Mesendoderm (in vitro differentiated cells): ENCODE measurements at regions not wholly inside any gene's neighbourhood (a gene's known extent, or its start where the extent isn't known, plus 50 kb on each side); places are given as distances from the start of the nearest gene placed in this dataset.

Experiments
- DNase-seq: peaks from one replicate; pipeline ENCODE4 v3.0.0; 2013
- H2AK5ac ChIP-seq: 2 replicates; pipeline ENCODE4 v1.6.1; 2013; ENCODE audit warnings: low read length, inconsistent platforms
- H2BK120ac ChIP-seq: 2 replicates; pipeline ENCODE4 v1.6.1; 2013; ENCODE audit warnings: low read depth, mild to moderate bottlenecking, low read length, moderate library complexity, mixed read lengths
- H2BK15ac ChIP-seq: replicated peaks from 2 replicates; pipeline ENCODE4 v1.6.1; 2013; ENCODE audit warnings: low read depth, mild to moderate bottlenecking, moderate library complexity
- H2BK5ac ChIP-seq: 2 replicates; pipeline ENCODE4 v1.6.1; 2013; ENCODE audit warnings: low read length, inconsistent platforms
- H3K18ac ChIP-seq: 2 replicates; pipeline ENCODE4 v1.6.1; 2013; ENCODE audit warnings: mild to moderate bottlenecking, low read length, mixed read lengths
- H3K23ac ChIP-seq: one replicate; pipeline ENCODE4 v1.6.1; 2013; ENCODE audit warnings: low read length
- H3K27ac ChIP-seq: 2 replicates; pipeline ENCODE4 v1.5.1; 2013; ENCODE audit warnings: low read depth, mild to moderate bottlenecking, inconsistent platforms, low read length, moderate library complexity
- H3K27me3 ChIP-seq: 2 replicates; pipeline ENCODE4 v1.6.1; 2013; ENCODE audit warnings: low read length, control low read depth, mild to moderate bottlenecking, inconsistent platforms; ENCODE audit not compliant: insufficient read depth, poor library complexity
- H3K36me3 ChIP-seq: 2 replicates; pipeline ENCODE4 v1.6.1; 2013; ENCODE audit warnings: low read length, inconsistent platforms; ENCODE audit not compliant: control insufficient read depth, insufficient read depth
- H3K4ac ChIP-seq: one replicate; pipeline ENCODE4 v1.6.1; 2013; ENCODE audit warnings: low read depth, mild to moderate bottlenecking, low read length, moderate library complexity
- H3K4me1 ChIP-seq: 2 replicates; pipeline ENCODE4 v1.6.1; 2013; ENCODE audit warnings: low read depth, low read length, inconsistent platforms; ENCODE audit not compliant: control insufficient read depth
- H3K4me2 ChIP-seq: 2 replicates; pipeline ENCODE4 v1.6.1; 2013; ENCODE audit warnings: low read length
- H3K4me3 ChIP-seq: 2 replicates; pipeline ENCODE4 v1.5.1; 2013; ENCODE audit warnings: mild to moderate bottlenecking, low read length
- H3K56ac ChIP-seq: one replicate; pipeline ENCODE4 v1.6.1; 2013; ENCODE audit warnings: low read length
- H3K79me1 ChIP-seq: 2 replicates; pipeline ENCODE4 v1.6.1; 2013; ENCODE audit warnings: low read length, inconsistent platforms
- H3K79me2 ChIP-seq: 2 replicates; pipeline ENCODE4 v1.6.1; 2013; ENCODE audit warnings: mild to moderate bottlenecking, low read length; ENCODE audit not compliant: control insufficient read depth, insufficient read depth
- H3K9ac ChIP-seq: 2 replicates; pipeline ENCODE4 v1.6.1; 2013; ENCODE audit warnings: low read length, inconsistent platforms
- H4K5ac ChIP-seq: one replicate; pipeline ENCODE4 v1.6.1; 2013; ENCODE audit warnings: low read length
- H4K8ac ChIP-seq: one replicate; pipeline ENCODE4 v1.6.1; 2013; ENCODE audit warnings: low read depth, mild to moderate bottlenecking, control low read depth, low read length, moderate library complexity
- WGBS: extraction: QIAGEN DNeasy Blood & Tissue Kit; methylation state at CpG from one replicate; pipeline ENCODE4 v1.1.7; 2013; ENCODE audit warnings: low lambda C conversion rate, missing lambda C conversion rate; ENCODE audit not compliant: insufficient coverage; ENCODE audit errors: extremely low coverage; 5-methylcytosine and 5-hydroxymethylcytosine counted together

DNA sequence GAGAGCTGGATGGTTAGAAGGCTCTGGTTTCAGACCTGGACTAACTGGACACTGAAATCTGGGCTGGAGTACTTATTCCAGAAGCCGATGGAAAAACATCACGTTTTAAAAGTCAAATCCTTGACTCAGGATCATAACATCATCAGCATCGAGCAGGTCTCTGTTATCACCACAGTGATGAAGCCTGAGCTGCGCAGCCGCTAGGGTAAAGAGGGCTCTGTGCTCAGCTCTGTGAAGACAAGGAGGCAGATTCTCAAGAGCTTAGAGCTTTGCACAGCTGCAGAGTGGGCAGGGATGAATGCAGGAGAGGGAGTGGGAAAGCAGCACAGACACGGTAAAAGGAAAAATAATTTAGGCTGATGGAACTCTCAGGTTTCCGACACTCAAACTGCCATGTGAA is 208.8 kb upstream of the TAS2R1 start:
- Histone ChIP-seq H3K27me3 (no peaks in the 10 kb centered on the region), H3K79me1 (no peaks in the 10 kb centered on the region), H3K36me3 (no peaks in the 10 kb centered on the region), H3K4me1 (peaks cover 8% of the 10 kb centered on the region), H2BK15ac (no peak overlapping the region), H3K79me2 (no peaks in the 10 kb centered on the region), H2BK5ac (peak overlapping the region; percentile 25), H3K4me3 (no peak overlapping the region), H2AK5ac (no peak overlapping the region), H3K18ac (no peak overlapping the region), H4K5ac (peak overlapping the region; percentile 21), H3K9ac (no peak overlapping the region), H3K27ac (no peak overlapping the region), H3K4me2 (no peak overlapping the region), H4K8ac (no peak overlapping the region), H2BK120ac (no peak overlapping the region), H3K56ac (peak overlapping the region; percentile 27), H3K23ac (no peak overlapping the region), H3K4ac (peak overlapping the region; percentile 60)
- DNase-seq, result no peak
- WGBS, result no CpG with 5 or more reads among the region's 7 CpGs

GRCh38 chr5:9834871-9835770 is 205.0 kb upstream of the TAS2R1 start:
- Histone ChIP-seq H3K4me1 (peaks cover 18% of the 10 kb centered on the region), H2BK15ac (no peak overlapping the region), H3K4me3 (no peak overlapping the region), H3K4me2 (no peak overlapping the region), H3K27ac (peak overlapping the region; percentile 52), H3K56ac (peak overlapping the region; percentile 81), H3K4ac (peak overlapping the region; percentile 6), H3K36me3 (no peaks in the 10 kb centered on the region), H3K79me1 (no peaks in the 10 kb centered on the region), H3K27me3 (no peaks in the 10 kb centered on the region), H3K18ac (peak overlapping the region; percentile 35), H3K9ac (peak overlapping the region; percentile 48), H4K5ac (no peak overlapping the region), H3K79me2 (no peaks in the 10 kb centered on the region), H4K8ac (no peak overlapping the region), H3K23ac (peak overlapping the region; percentile 52), H2BK120ac (peak overlapping the region; percentile 85), H2BK5ac (peak overlapping the region; percentile 94), H2AK5ac (no peak overlapping the region)
- peak; percentile 85 for DNase-seq
- no CpG with 5 or more reads among the region's 9 CpGs for WGBS

DNA sequence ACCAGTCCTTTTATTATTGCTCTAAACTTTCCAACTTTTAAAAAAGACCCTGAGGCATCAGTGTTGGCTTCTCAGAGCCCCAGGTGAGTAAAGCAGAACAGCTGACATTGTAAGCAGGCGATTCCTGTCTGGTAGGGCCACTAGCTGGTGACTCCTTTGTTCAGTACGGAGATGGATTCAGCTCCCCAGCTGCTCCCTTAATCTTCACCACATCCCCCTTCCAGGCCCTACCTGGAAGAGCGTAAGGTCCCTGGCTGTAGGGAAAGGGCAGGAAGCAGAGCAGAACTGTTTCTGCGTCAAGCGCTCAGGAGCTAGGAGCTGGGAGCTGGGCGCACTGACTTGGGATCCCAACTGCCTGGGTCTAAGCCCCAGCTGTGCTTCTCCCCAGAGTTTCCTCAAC is 203.7 kb upstream of the TAS2R1 start:
- Histone ChIP-seq H3K23ac (peak overlapping the region; percentile 53), H2BK120ac (peak overlapping the region; percentile 99), H2BK15ac (no peak overlapping the region), H2BK5ac (peak overlapping the region; percentile 97), H3K27ac (peak overlapping the region; percentile 81), H2AK5ac (peak overlapping the region; percentile 40), H3K27me3 (no peaks in the 10 kb centered on the region), H3K4me1 (peaks cover 18% of the 10 kb centered on the region), H3K4me3 (no peak overlapping the region), H3K9ac (peak overlapping the region; percentile 64), H3K79me1 (no peaks in the 10 kb centered on the region), H3K4me2 (no peak overlapping the region), H3K36me3 (no peaks in the 10 kb centered on the region), H4K8ac (peak overlapping the region; percentile 90), H3K79me2 (no peaks in the 10 kb centered on the region), H4K5ac (peak overlapping the region; percentile 78), H3K18ac (peak overlapping the region; percentile 82), H3K56ac (peak overlapping the region; percentile 91), H3K4ac (peak overlapping the region; percentile 98)
- WGBS, result no CpG with 5 or more reads among the region's 6 CpGs
- DNase-seq, result peak; percentile 90

DNA sequence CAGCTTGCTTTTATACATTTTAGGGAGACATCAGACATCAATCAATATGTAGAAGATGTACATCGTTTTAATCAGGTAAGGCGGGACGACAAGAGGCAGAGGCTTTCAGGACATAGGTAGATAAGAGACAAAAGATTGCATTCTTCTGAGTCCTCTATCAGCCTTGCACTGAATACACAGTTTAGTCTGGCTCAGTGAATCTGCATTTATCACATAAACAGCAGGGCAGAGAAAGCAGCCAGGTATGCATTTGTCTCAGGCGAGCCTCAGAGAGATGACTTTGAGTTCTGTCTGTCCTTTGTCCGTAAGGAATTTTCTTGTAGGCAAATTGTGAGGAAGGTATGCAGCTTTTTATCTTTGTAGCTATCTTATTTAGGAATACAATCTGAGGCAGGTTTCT is 202.8 kb upstream of the TAS2R1 start:
- Histone ChIP-seq H3K23ac (no peak overlapping the region), H3K4me3 (no peak overlapping the region), H3K4me1 (peaks cover 18% of the 10 kb centered on the region), H4K5ac (peak overlapping the region; percentile 73), H3K4ac (peak overlapping the region; percentile 87), H3K79me1 (no peaks in the 10 kb centered on the region), H2BK15ac (no peak overlapping the region), H3K18ac (peak overlapping the region; percentile 99), H3K9ac (peak overlapping the region; percentile 6), H3K36me3 (no peaks in the 10 kb centered on the region), H3K27ac (peak overlapping the region; percentile 84), H2AK5ac (no peak overlapping the region), H3K27me3 (no peaks in the 10 kb centered on the region), H2BK120ac (peak overlapping the region; percentile 100), H3K79me2 (no peaks in the 10 kb centered on the region), H4K8ac (no peak overlapping the region), H3K4me2 (no peak overlapping the region), H3K56ac (peak overlapping the region; percentile 81), H2BK5ac (peak overlapping the region; percentile 99)
- DNase-seq, result peak; percentile 97
- no CpG with 5 or more reads among the region's 5 CpGs for WGBS

GRCh38 chr5:9831823-9832222 is 201.7 kb upstream of the TAS2R1 start:
- peak overlapping the region; percentile 99 for H3K18ac ChIP-seq
- H3K4me3 ChIP-seq, result no peak overlapping the region
- no peak overlapping the region for H3K9ac ChIP-seq
- H3K27ac ChIP-seq, result peak overlapping the region; percentile 84
- H2BK120ac ChIP-seq, result peak overlapping the region; percentile 100
- DNase-seq, result peak; percentile 53
- H3K27me3 ChIP-seq, result no peaks in the 10 kb centered on the region
- H4K5ac ChIP-seq, result no peak overlapping the region
- no CpG with 5 or more reads among the region's 6 CpGs for WGBS
- H3K4me2 ChIP-seq, result no peak overlapping the region
- no peak overlapping the region for H2AK5ac ChIP-seq
- no peak overlapping the region for H3K56ac ChIP-seq
- no peaks in the 10 kb centered on the region for H3K79me1 ChIP-seq
- H3K23ac ChIP-seq, result no peak overlapping the region
- no peak overlapping the region for H4K8ac ChIP-seq
- peak overlapping the region; percentile 98 for H3K4ac ChIP-seq
- peaks cover 18% of the 10 kb centered on the region for H3K4me1 ChIP-seq
- no peaks in the 10 kb centered on the region for H3K79me2 ChIP-seq
- peak overlapping the region; percentile 99 for H2BK5ac ChIP-seq
- no peaks in the 10 kb centered on the region for H3K36me3 ChIP-seq
- H2BK15ac ChIP-seq, result no peak overlapping the region
